NCI-H2227 (cell line): ENCODE measurements at regions not wholly inside any gene's neighbourhood (a gene's known extent, or its start where the extent isn't known, plus 50 kb on each side); places are given as distances from the start of the nearest gene placed in this dataset.

Experiments used
- DNase-seq: peaks from one replicate; lab custom pipeline; 2025; ENCODE audit not compliant: unreplicated experiment; lab: John Stamatoyannopoulos, UW

GRCh38 chr15:39230908-39231285, 350.0 kb upstream of the THBS1 start:
- no peak for DNase-seq

- DNase-seq, result no peak
These were observed 348.4 kb upstream of the THBS1 start for GRCh38 chr15:39232512-39232911.

DNA sequence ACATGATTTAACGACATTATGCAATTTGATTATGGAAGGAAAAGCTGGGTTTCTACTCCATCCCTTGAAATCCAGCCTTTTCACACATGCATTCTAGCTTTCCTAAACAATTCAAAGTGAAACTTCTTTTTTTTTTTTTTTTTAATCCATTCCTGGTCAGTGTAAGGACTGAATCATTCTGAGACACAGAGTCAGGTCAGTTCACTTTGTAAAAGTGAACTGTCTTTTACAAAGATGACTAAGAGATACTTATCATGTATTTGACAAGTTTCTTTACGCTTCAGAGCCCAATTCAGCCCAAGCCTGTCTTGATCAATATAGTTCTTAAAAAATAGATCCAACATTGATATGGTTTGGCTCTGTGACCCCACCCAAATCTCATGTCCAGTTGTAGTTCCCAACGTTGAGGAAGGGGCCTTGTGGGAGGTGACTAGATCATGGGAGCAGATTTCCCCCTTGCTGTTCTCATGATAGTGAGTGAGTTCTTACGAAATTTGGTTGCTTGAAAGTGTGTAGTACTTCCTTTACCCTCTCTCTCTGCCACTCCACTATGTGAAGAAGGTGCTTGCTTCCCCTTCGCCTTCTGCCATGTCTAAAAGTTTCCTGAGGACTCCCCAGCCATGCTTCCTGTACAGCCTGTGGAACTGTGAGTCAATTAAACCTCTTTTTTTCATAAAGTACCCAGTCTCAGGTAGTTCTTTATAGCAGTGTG, 345.6 kb upstream of the THBS1 start:
- no peak for DNase-seq

GRCh38 chr15:39236375-39236774, 344.5 kb upstream of the THBS1 start:
- DNase-seq, result no peak

- no peak for DNase-seq
These were observed 342.4 kb upstream of the THBS1 start for GRCh38 chr15:39238443-39238842.

- no peak for DNase-seq
These were observed 341.3 kb upstream of the THBS1 start for GRCh38 chr15:39239562-39239961.

DNA sequence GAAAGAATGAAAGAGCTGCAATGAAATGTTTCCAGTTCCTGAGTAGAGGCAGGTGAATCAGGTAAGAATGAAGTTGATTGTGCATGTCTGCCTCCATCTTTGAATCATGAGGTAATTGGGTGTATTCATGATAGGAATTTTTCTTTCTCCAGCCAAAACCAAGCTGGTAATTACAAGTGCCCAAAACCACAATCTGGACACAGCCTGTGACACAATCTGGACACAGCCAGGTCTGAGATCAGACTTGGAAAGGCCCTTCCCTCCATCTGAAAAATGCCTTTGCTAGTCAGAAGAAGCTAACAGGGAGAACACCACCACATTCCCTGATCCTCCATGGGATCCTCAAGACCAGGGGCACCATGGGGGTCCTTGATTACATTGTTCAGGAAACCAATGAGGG, 338.5 kb upstream of the THBS1 start:
- no peak for DNase-seq

DNA sequence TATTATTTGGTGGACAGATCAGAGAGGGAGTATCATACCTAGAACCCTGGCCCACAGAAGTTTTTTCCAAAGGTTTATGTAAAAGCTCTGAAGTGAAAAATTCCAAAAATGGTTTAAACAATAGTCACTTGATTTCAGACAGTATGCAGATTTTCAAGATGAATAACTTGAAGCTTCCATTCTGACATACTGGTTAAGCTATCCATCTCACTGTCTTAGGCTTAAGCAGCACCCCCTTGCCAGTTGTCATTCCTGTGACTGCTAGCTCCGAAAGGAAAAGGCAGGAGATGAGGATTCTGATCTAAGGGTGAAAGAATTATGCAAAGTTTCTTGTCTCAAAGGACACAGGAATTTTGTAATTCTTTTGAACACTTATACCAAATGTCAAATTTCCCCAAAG, 337.5 kb upstream of the THBS1 start:
- DNase-seq, result no peak

GRCh38 chr15:39244776-39245175, 336.1 kb upstream of the THBS1 start:
- no peak for DNase-seq

- DNase-seq, result no peak
These were observed 334.4 kb upstream of the THBS1 start for GRCh38 chr15:39246523-39246922.

DNA sequence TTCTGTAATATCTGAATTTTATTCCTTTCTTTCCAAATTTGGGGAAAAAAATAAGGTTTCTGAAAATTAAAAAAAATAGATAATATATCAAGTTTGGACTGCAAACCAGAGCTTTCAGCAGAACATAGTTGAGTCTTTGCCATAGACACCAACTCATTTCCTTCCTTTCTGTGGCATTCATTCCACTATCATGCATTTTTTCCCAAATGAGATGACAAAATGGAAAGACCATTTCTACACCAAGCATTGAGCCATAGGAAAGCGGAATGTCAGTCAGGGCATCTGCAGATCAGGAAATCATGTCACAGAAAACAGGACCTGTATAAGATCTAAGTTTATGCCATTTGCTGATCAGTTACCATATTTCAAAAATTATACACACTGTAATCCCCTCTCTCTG, 333.3 kb upstream of the THBS1 start:
- DNase-seq, result no peak

DNA sequence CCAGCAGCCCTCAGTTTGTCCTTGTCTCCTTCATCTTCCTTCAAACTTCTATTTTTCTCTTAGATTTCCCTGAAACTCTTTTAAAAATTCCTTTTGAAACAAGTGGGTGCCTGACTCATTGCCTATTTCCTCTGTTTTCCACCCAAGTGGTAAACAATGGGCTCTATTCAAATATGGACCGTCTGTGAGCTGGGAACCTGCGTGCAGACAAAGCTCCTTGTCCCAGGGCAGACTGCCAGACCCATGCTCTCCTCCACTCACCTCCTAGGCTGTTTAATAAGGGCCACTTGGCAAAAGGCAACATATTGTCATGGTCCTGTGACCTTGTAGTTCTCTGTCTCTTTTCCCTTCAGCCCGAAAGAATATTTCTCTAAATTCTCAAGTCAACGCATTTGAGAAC, 332.7 kb upstream of the THBS1 start:
- DNase-seq, result no peak

DNA sequence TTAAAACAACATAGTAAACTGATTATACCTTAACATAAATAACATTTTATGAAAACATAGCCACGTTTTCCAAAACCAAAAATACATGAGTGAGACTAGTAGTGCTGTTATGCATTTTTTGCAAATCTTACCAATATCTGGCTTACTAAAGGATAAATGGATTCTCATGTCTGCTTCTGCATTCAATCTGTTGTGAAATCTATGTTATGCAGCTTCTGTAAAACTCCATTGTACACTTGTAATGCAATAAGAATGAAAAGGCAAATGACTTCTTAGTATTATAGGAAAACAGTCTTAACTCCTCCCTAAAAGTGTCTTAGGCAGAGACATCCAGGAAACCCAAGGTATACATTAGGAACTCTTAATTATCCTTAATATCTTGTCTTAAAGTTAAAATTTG, 330.9 kb upstream of the THBS1 start:
- DNase-seq, result no peak

DNA sequence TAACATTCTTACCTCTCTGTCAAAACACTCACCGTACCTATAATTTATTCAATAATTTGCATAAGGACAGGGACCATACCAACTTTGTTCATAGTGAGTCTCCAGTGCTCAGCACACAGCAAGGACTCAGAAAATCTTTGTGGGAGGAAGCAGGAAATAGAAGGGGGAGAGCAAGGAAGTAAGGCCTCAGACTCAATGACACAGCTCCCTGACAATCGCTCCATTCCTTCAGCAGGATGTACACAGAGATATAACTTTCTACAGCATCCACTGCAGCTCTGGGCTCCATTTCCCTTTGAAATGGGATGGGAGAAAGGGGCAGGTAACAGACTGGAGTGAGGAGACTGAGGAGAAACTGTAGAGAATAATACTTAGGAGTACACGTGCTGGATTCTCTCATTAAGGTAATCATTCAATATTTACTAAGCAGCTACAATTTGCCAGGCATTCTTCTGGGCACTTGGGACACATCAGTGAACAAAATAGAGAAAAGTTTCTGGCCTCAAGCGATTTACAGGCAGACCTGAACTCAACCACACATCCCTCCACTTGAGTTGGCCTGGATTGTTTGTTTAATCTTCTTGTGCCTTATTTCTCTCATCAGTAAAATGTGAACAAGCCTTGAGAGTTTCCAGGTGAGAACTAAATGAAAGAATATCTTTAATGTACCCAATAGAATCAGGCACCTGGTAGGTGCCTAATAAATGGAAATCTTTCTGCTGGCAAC, 330.3 kb upstream of the THBS1 start:
- DNase-seq, result no peak

- DNase-seq, result no peak
These were observed 329.3 kb upstream of the THBS1 start for GRCh38 chr15:39251413-39252133.

GRCh38 chr15:39252134-39252470, 328.8 kb upstream of the THBS1 start:
- DNase-seq, result no peak

GRCh38 chr15:39253552-39253951, 327.3 kb upstream of the THBS1 start:
- no peak for DNase-seq

DNA sequence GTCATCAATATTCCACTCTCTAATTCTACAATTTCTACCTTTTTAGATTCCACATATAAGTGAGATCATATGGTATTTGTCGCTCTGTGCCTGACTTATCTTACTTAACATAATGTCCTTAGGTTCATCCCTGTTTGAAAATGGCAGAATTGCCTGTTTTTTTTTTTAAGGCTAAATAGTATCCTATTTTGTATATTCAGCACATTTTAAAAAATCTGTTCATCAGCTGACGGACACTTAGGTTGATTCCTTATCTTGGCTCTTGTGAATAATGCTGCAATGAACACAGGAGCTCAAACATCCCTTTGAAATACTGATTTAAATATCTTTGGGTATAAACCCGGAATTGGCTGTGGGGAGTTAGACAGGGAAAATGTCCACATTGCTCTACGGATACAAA, 326.7 kb upstream of the THBS1 start:
- no peak for DNase-seq

- DNase-seq, result no peak
These were observed 325.1 kb upstream of the THBS1 start for GRCh38 chr15:39255760-39256159.

DNA sequence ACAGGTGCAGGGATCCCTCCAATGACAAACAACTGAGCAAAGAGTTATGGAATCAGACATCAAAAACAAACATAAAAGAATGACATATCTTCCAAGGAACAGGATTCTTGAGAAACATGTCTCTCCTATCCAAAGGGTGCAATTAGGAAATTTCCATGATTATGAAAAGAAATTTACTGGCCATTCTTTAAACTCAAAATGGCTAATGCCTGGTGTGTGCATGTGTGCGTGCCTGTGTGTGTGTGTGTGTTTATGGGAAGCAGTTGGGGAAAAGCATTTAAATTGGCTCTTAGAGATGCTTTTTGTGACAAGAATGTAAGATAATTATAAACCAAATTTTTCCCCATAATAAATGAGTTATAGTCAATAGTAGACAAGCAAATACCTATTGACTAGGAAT, 320.5 kb upstream of the THBS1 start:
- DNase-seq, result no peak

- DNase-seq, result no peak
These were observed 320.1 kb upstream of the THBS1 start for GRCh38 chr15:39260791-39261190.
